Loucy (cell line): ENCODE measurements at regions not wholly inside any gene's neighbourhood (a gene's known extent, or its start where the extent isn't known, plus 50 kb on each side); places are given as distances from the start of the nearest gene placed in this dataset.

Experiments used
- H2AFZ ChIP-seq: fragments of 200-600 bp; sonication (generic); 2 replicates; pipeline ENCODE4 v1.6.0; 2016; ENCODE audit warnings: antibody characterized with exemption, mild to moderate bottlenecking, low read length, moderate library complexity
- H3F3A ChIP-seq: fragments of 200-600 bp; 2 replicates; pipeline ENCODE4 v1.6.0; 2016; ENCODE audit warnings: antibody characterized with exemption, low read depth, mild to moderate bottlenecking
- H3K27me3 ChIP-seq: fragments of 200-600 bp; sonication (generic); 2 replicates; pipeline ENCODE4 v1.6.1; 2014; ENCODE audit warnings: low read length, mild to moderate bottlenecking; ENCODE audit not compliant: insufficient read depth, poor library complexity, severe bottlenecking
- H3K36me3 ChIP-seq: fragments of 200-600 bp; sonication (generic); 2 replicates; pipeline ENCODE4 v1.6.1; 2016; ENCODE audit warnings: low read length; ENCODE audit not compliant: insufficient read depth
- H3K4me1 ChIP-seq: fragments of 200-600 bp; sonication (generic); 2 replicates; pipeline ENCODE4 v1.5.1; 2014; ENCODE audit warnings: low read length, mild to moderate bottlenecking; ENCODE audit not compliant: insufficient read depth, poor library complexity, severe bottlenecking
- H3K4me2 ChIP-seq: fragments of 200-600 bp; sonication (generic); 2 replicates; pipeline ENCODE4 v1.6.0; 2014; ENCODE audit warnings: antibody characterized with exemption, low read length, low read depth, mild to moderate bottlenecking; ENCODE audit not compliant: poor library complexity, severe bottlenecking
- H3K4me3 ChIP-seq: fragments of 200-600 bp; sonication (generic); 2 replicates; pipeline ENCODE4 v1.5.1; 2014; ENCODE audit warnings: low read length, mild to moderate bottlenecking, mixed read lengths; ENCODE audit not compliant: poor library complexity, severe bottlenecking
- H3K79me2 ChIP-seq: fragments of 200-600 bp; sonication (generic); 2 replicates; pipeline ENCODE4 v1.6.1; 2014; ENCODE audit warnings: low read length; ENCODE audit not compliant: insufficient read depth
- H3K9ac ChIP-seq: fragments of 200-600 bp; sonication (generic); 2 replicates; pipeline ENCODE4 v1.6.0; 2014; ENCODE audit warnings: mild to moderate bottlenecking, low read depth, low read length, moderate library complexity; ENCODE audit not compliant: poor library complexity, severe bottlenecking
- H3K9me2 ChIP-seq: fragments of 200-600 bp; sonication (generic); replicated peaks from 2 replicates; pipeline ENCODE4 v1.6.1; 2016; ENCODE audit warnings: low read depth, low read length, mixed read lengths
- H3K9me3 ChIP-seq: fragments of 200-600 bp; sonication (generic); 2 replicates; pipeline ENCODE4 v1.6.1; 2014; ENCODE audit warnings: mild to moderate bottlenecking, antibody characterized with exemption, low read length, low read depth; ENCODE audit not compliant: insufficient read depth
- H4K20me1 ChIP-seq: fragments of 200-600 bp; sonication (generic); 2 replicates; pipeline ENCODE4 v1.6.0; 2014; ENCODE audit warnings: antibody characterized with exemption, low read length, mild to moderate bottlenecking; ENCODE audit not compliant: insufficient read depth, poor library complexity, severe bottlenecking
- CTCF ChIP-seq: fragments of 200-600 bp; sonication (generic); conservative IDR thresholded peaks from 2 replicates; pipeline ENCODE4 v1.5.1; 2014; ENCODE audit warnings: mild to moderate bottlenecking, antibody characterized with exemption, low read length
- EZH2phosphoT487 ChIP-seq: fragments of 200-600 bp; IDR thresholded peaks from 2 replicates; pipeline ENCODE4 v1.6.1; 2018; ENCODE audit warnings: antibody characterized with exemption, mild to moderate bottlenecking, moderate library complexity, borderline replicate concordance

GRCh38 chrX:445727-446126 is 59.0 kb upstream of the PPP2R3B start:
- H3K4me2 ChIP-seq: no peak overlapping the region
- no peak overlapping the region for H3K9ac ChIP-seq

GRCh38 chrX:446245-446644 is 59.5 kb upstream of the PPP2R3B start:
- no peaks in the 10 kb centered on the region for H3K36me3 ChIP-seq
- H3K27me3 ChIP-seq: no peaks in the 10 kb centered on the region
- no peak overlapping the region for H3K9ac ChIP-seq

More at GRCh38 chrX:445727-446126, 59.0 kb upstream of the PPP2R3B start:
- Histone ChIP-seq H4K20me1 (no peaks in the 10 kb centered on the region), H3K4me1 (no peaks in the 10 kb centered on the region), H3K4me3 (no peak overlapping the region), H3K27me3 (no peaks in the 10 kb centered on the region), H3K9me2 (no peaks in the 10 kb centered on the region), H3F3A (no peaks in the 10 kb centered on the region), H3K36me3 (no peaks in the 10 kb centered on the region), H2AFZ (no peak overlapping the region), H3K79me2 (no peaks in the 10 kb centered on the region), H3K9me3 (no peaks in the 10 kb centered on the region)
- TF ChIP-seq EZH2phosphoT487: no peak
- no peak for TF ChIP-seq CTCF

GRCh38 chrX:447052-447451 is 60.3 kb upstream of the PPP2R3B start:
- H3K4me1 ChIP-seq: no peaks in the 10 kb centered on the region
- H3K4me3 ChIP-seq: no peak overlapping the region
- no peak overlapping the region for H3K9ac ChIP-seq
- TF ChIP-seq CTCF (no peak), EZH2phosphoT487 (no peak)
- H3K79me2 ChIP-seq: no peaks in the 10 kb centered on the region
- H3K36me3 ChIP-seq: no peaks in the 10 kb centered on the region
- no peaks in the 10 kb centered on the region for H3K9me3 ChIP-seq
- H4K20me1 ChIP-seq: no peaks in the 10 kb centered on the region
- H3K27me3 ChIP-seq: no peaks in the 10 kb centered on the region
- H3K4me2 ChIP-seq: no peak overlapping the region
- no peaks in the 10 kb centered on the region for H3K9me2 ChIP-seq
- no peaks in the 10 kb centered on the region for H3F3A ChIP-seq
- H2AFZ ChIP-seq: no peak overlapping the region

More at GRCh38 chrX:446245-446644, 59.5 kb upstream of the PPP2R3B start:
- no peaks in the 10 kb centered on the region for H3K9me3 ChIP-seq
- no peaks in the 10 kb centered on the region for H3K4me1 ChIP-seq
- no peaks in the 10 kb centered on the region for H3F3A ChIP-seq
- H3K4me3 ChIP-seq: no peak overlapping the region
- no peaks in the 10 kb centered on the region for H3K9me2 ChIP-seq
- H2AFZ ChIP-seq: no peak overlapping the region
- TF ChIP-seq CTCF: no peak
- TF ChIP-seq EZH2phosphoT487: no peak
- no peaks in the 10 kb centered on the region for H4K20me1 ChIP-seq
- H3K79me2 ChIP-seq: no peaks in the 10 kb centered on the region
- no peak overlapping the region for H3K4me2 ChIP-seq
